Colonic mucosa (tissue), 4 donors: ENCODE measurements at regions not wholly inside any gene's neighbourhood (a gene's known extent, or its start where the extent isn't known, plus 50 kb on each side); places are given as distances from the start of the nearest gene placed in this dataset.

Experiments
- DNase-seq: peaks from one replicate; pipeline ENCODE4 v3.0.0-alpha.2; 2020
- H3K27ac ChIP-seq: fragments of 200-600 bp; one replicate; pipeline ENCODE4 v1.8.0; 2021
- H3K27me3 ChIP-seq: fragments of 200-600 bp; one replicate; pipeline ENCODE4 v1.8.0; 2021
- H3K36me3 ChIP-seq: fragments of 200-600 bp; one replicate; pipeline ENCODE4 v1.8.0; 2021
- H3K4me1 ChIP-seq: fragments of 200-600 bp; one replicate; pipeline ENCODE4 v1.8.0; 2021; ENCODE audit warnings: mild to moderate bottlenecking
- H3K4me3 ChIP-seq: fragments of 200-600 bp; one replicate; pipeline ENCODE4 v1.8.0; 2021
- H3K9ac ChIP-seq, 2 donors: one replicate each; pipeline ENCODE4 v1.7.0; 2013; ENCODE audit warnings: control low read depth in 2 of 2, low read depth in 2 of 2, low read length in 2 of 2
- H3K9me3 ChIP-seq: fragments of 200-600 bp; one replicate; pipeline ENCODE4 v1.8.0; 2021
- CTCF ChIP-seq: fragments of 200-600 bp; IDR thresholded peaks from one replicate; pipeline ENCODE4 v1.8.0; 2022; ENCODE audit warnings: antibody characterized with exemption, mild to moderate bottlenecking
- intact Hi-C: fragments of 100-400 bp; cut with DNase I; formaldehyde crosslinking; loops from one replicate; pipeline ENCODE4 v1.14.1; 2022
- donor health status: healthy.
- donor health status: DM: no; HTN: no; CAD: no.
- donor health status: DM: no; HTN: no; CAD: no.

GRCh38 chr2:17422061-17422460 lies 96.2 kb downstream of the RAD51AP2 start:
- H3K27me3 ChIP-seq, result no peaks in the 10 kb centered on the region
- H3K36me3 ChIP-seq, result no peaks in the 10 kb centered on the region
- no peak for DNase-seq
- no peaks in the 10 kb centered on the region for H3K4me1 ChIP-seq
- H3K9me3 ChIP-seq, result no peaks in the 10 kb centered on the region
- H3K9ac ChIP-seq, result no peak overlapping the region
- H3K27ac ChIP-seq, result no peak overlapping the region
- no peak for TF ChIP-seq CTCF
- intact Hi-C loops, result no loop called here
- no peak overlapping the region for H3K4me3 ChIP-seq

GRCh38 chr2:17416884-17417391 lies 101.3 kb downstream of the RAD51AP2 start:
- Histone ChIP-seq H3K27me3 (no peaks in the 10 kb centered on the region), H3K27ac (no peak overlapping the region), H3K9me3 (no peaks in the 10 kb centered on the region), H3K36me3 (no peaks in the 10 kb centered on the region), H3K4me3 (no peak overlapping the region), H3K4me1 (no peaks in the 10 kb centered on the region), H3K9ac (no peak overlapping the region)
- DNase-seq, result no peak
- no peak for TF ChIP-seq CTCF
- intact Hi-C loops, result no loop called here

GRCh38 chr2:17413036-17413435 lies 105.2 kb downstream of the RAD51AP2 start:
- Histone ChIP-seq H3K9ac (no peak overlapping the region), H3K27ac (no peak overlapping the region), H3K36me3 (no peaks in the 10 kb centered on the region), H3K4me1 (no peaks in the 10 kb centered on the region), H3K27me3 (no peaks in the 10 kb centered on the region), H3K4me3 (no peak overlapping the region), H3K9me3 (no peaks in the 10 kb centered on the region)
- DNase-seq, result no peak
- no peak for TF ChIP-seq CTCF
- intact Hi-C loops, result no loop called here

- intact Hi-C loops, result no loop called here
- DNase-seq, result no peak
- TF ChIP-seq CTCF, result no peak
Observed at GRCh38 chr2:17401096-17401495, 117.1 kb downstream of the RAD51AP2 start.

GRCh38 chr2:17398770-17399169 lies 119.5 kb downstream of the RAD51AP2 start:
- intact Hi-C loops, result no loop called here
- Histone ChIP-seq H3K4me3 (no peak overlapping the region), H3K27me3 (no peaks in the 10 kb centered on the region), H3K27ac (no peak overlapping the region), H3K9ac (no peak overlapping the region), H3K9me3 (peaks cover 4% of the 10 kb centered on the region), H3K36me3 (no peaks in the 10 kb centered on the region), H3K4me1 (no peaks in the 10 kb centered on the region)
- no peak for TF ChIP-seq CTCF
- DNase-seq, result no peak

More at GRCh38 chr2:17401096-17401495, 117.1 kb downstream of the RAD51AP2 start:
- Histone ChIP-seq H3K4me1 (no peaks in the 10 kb centered on the region), H3K27me3 (no peaks in the 10 kb centered on the region), H3K9me3 (peaks cover 4% of the 10 kb centered on the region), H3K27ac (no peak overlapping the region), H3K9ac (no peak overlapping the region), H3K36me3 (no peaks in the 10 kb centered on the region), H3K4me3 (no peak overlapping the region)
